ENCODE measurements at regions not wholly inside any gene's neighbourhood (a gene's known extent, or its start where the extent isn't known, plus 50 kb on each side); places are given as distances from the start of the nearest gene placed in this dataset.

GRCh38 chr12:72723732-72724131 is 451.6 kb downstream of the TRHDE start:
- H3K4ac ChIP-seq (ENCODE audit: low read depth in 1 of 2, low read length in 2 of 2): no peak overlapping the region
- no peak overlapping the region for H2BK15ac ChIP-seq (ENCODE audit: low read depth, poor library complexity, severe bottlenecking)
- no peak overlapping the region for H3K4me3 ChIP-seq (ENCODE audit: insufficient read depth in 1 of 2, low read depth in 1 of 2, low read length in 2 of 2)
- H3K4me1 ChIP-seq (ENCODE audit: control insufficient read depth, insufficient read depth, low read depth, low read length): no peaks in the 10 kb centered on the region
- H4K8ac ChIP-seq (ENCODE audit: low read length): no peak overlapping the region
- no peak overlapping the region for H2AFZ ChIP-seq (ENCODE audit: low read depth, low read length)
- H3K18ac ChIP-seq (ENCODE audit: low read depth in 1 of 2, low read length in 2 of 2): no peak overlapping the region
- H2BK120ac ChIP-seq (ENCODE audit: low read depth, low read length): no peak overlapping the region
- no peaks in the 10 kb centered on the region for H3K79me1 ChIP-seq (replicated peaks; ENCODE audit: low read length, poor library complexity, severe bottlenecking)
- no peak overlapping the region for H3K14ac ChIP-seq (ENCODE audit: low read length in 2 of 2)
- no peak overlapping the region for H3K4me2 ChIP-seq (ENCODE audit: low read length, poor library complexity, severe bottlenecking)
- no peak overlapping the region for H2AK5ac ChIP-seq (ENCODE audit: low read length, severe bottlenecking)
- H2BK5ac ChIP-seq (ENCODE audit: low read depth, low read length, poor library complexity, severe bottlenecking): no peak overlapping the region
- no peaks in the 10 kb centered on the region for H3K9me3 ChIP-seq (ENCODE audit: control insufficient read depth, low read length)
- no peak overlapping the region for H2BK12ac ChIP-seq (ENCODE audit: low read length in 2 of 2)
- H4K91ac ChIP-seq (ENCODE audit: low read length): no peak overlapping the region
- H3K23ac ChIP-seq (ENCODE audit: low read length in 2 of 2): no peak overlapping the region
- H3K36me3 ChIP-seq (ENCODE audit: control insufficient read depth in 1 of 2, insufficient read depth in 2 of 2, low read depth in 1 of 2, low read length in 2 of 2): no peaks in the 10 kb centered on the region
- no peak overlapping the region for H3K9ac ChIP-seq (ENCODE audit: low read length)
- no peaks in the 10 kb centered on the region for H3K27me3 ChIP-seq (ENCODE audit: control insufficient read depth in 1 of 2, insufficient read depth in 1 of 2, low read length in 2 of 2)
- WGBS: 100% methylated on average over 1 of the region's 1 CpG
- H3K27ac ChIP-seq (ENCODE audit: low read length, poor library complexity, severe bottlenecking): no peak overlapping the region
- DNase-seq: no peak

GRCh38 chr12:72729451-72730010 is 457.4 kb downstream of the TRHDE start:
- Histone ChIP-seq H2BK15ac (ENCODE audit: low read depth, poor library complexity, severe bottlenecking) (no peak overlapping the region), H3K9ac (ENCODE audit: low read length) (no peak overlapping the region), H3K18ac (ENCODE audit: low read depth in 1 of 2, low read length in 2 of 2) (no peak overlapping the region), H2BK5ac (ENCODE audit: low read depth, low read length, poor library complexity, severe bottlenecking) (no peak overlapping the region), H3K4me2 (ENCODE audit: low read length, poor library complexity, severe bottlenecking) (no peak overlapping the region), H2BK120ac (ENCODE audit: low read depth, low read length) (no peak overlapping the region), H3K4me1 (ENCODE audit: control insufficient read depth, insufficient read depth, low read depth, low read length) (no peaks in the 10 kb centered on the region), H3K23ac (ENCODE audit: low read length in 2 of 2) (no peak overlapping the region), H3K79me1 (replicated peaks; ENCODE audit: low read length, poor library complexity, severe bottlenecking) (no peaks in the 10 kb centered on the region), H3K36me3 (ENCODE audit: control insufficient read depth in 1 of 2, insufficient read depth in 2 of 2, low read depth in 1 of 2, low read length in 2 of 2) (no peaks in the 10 kb centered on the region), H3K9me3 (ENCODE audit: control insufficient read depth, low read length) (no peaks in the 10 kb centered on the region), H4K91ac (ENCODE audit: low read length) (no peak overlapping the region), H2BK12ac (ENCODE audit: low read length in 2 of 2) (no peak overlapping the region), H3K4me3 (ENCODE audit: insufficient read depth in 1 of 2, low read depth in 1 of 2, low read length in 2 of 2) (no peak overlapping the region), H4K8ac (ENCODE audit: low read length) (no peak overlapping the region), H3K27ac (ENCODE audit: low read length, poor library complexity, severe bottlenecking) (no peak overlapping the region), H3K14ac (ENCODE audit: low read length in 2 of 2) (no peak overlapping the region), H2AFZ (ENCODE audit: low read depth, low read length) (no peak overlapping the region), H2AK5ac (ENCODE audit: low read length, severe bottlenecking) (no peak overlapping the region), H3K4ac (ENCODE audit: low read depth in 1 of 2, low read length in 2 of 2) (no peak overlapping the region), H3K27me3 (ENCODE audit: control insufficient read depth in 1 of 2, insufficient read depth in 1 of 2, low read length in 2 of 2) (no peaks in the 10 kb centered on the region)
- WGBS: no CpG with 5 or more reads among the region's 1 CpG
- DNase-seq: no peak

GRCh38 chr12:72734581-72734980 is 462.4 kb downstream of the TRHDE start:
- Histone ChIP-seq H3K23ac (ENCODE audit: low read length in 2 of 2) (no peak overlapping the region), H2BK5ac (ENCODE audit: low read depth, low read length, poor library complexity, severe bottlenecking) (no peak overlapping the region), H3K9me3 (ENCODE audit: control insufficient read depth, low read length) (peaks cover 8% of the 10 kb centered on the region), H4K91ac (ENCODE audit: low read length) (no peak overlapping the region), H3K36me3 (ENCODE audit: control insufficient read depth in 1 of 2, insufficient read depth in 2 of 2, low read depth in 1 of 2, low read length in 2 of 2) (no peaks in the 10 kb centered on the region), H3K79me1 (replicated peaks; ENCODE audit: low read length, poor library complexity, severe bottlenecking) (no peaks in the 10 kb centered on the region), H3K27ac (ENCODE audit: low read length, poor library complexity, severe bottlenecking) (no peak overlapping the region), H3K27me3 (ENCODE audit: control insufficient read depth in 1 of 2, insufficient read depth in 1 of 2, low read length in 2 of 2) (no peaks in the 10 kb centered on the region), H3K4me3 (ENCODE audit: insufficient read depth in 1 of 2, low read depth in 1 of 2, low read length in 2 of 2) (no peak overlapping the region), H2AFZ (ENCODE audit: low read depth, low read length) (no peak overlapping the region), H2BK15ac (ENCODE audit: low read depth, poor library complexity, severe bottlenecking) (no peak overlapping the region), H2AK5ac (ENCODE audit: low read length, severe bottlenecking) (no peak overlapping the region), H4K8ac (ENCODE audit: low read length) (no peak overlapping the region), H3K14ac (ENCODE audit: low read length in 2 of 2) (no peak overlapping the region), H3K18ac (ENCODE audit: low read depth in 1 of 2, low read length in 2 of 2) (no peak overlapping the region), H2BK120ac (ENCODE audit: low read depth, low read length) (no peak overlapping the region), H3K9ac (ENCODE audit: low read length) (no peak overlapping the region), H3K4ac (ENCODE audit: low read depth in 1 of 2, low read length in 2 of 2) (no peak overlapping the region), H3K4me2 (ENCODE audit: low read length, poor library complexity, severe bottlenecking) (no peak overlapping the region), H2BK12ac (ENCODE audit: low read length in 2 of 2) (no peak overlapping the region), H3K4me1 (ENCODE audit: control insufficient read depth, insufficient read depth, low read depth, low read length) (no peaks in the 10 kb centered on the region)
- 92% methylated on average over 2 of the region's 2 CpGs for WGBS
- DNase-seq: no peak

GRCh38 chr12:72738811-72739210 is 466.6 kb downstream of the TRHDE start:
- no peaks in the 10 kb centered on the region for H3K36me3 ChIP-seq (ENCODE audit: control insufficient read depth in 1 of 2, insufficient read depth in 2 of 2, low read depth in 1 of 2, low read length in 2 of 2)
- no peak overlapping the region for H3K9ac ChIP-seq (ENCODE audit: low read length)
- no peak overlapping the region for H2BK12ac ChIP-seq (ENCODE audit: low read length in 2 of 2)
- no peak overlapping the region for H3K27ac ChIP-seq (ENCODE audit: low read length, poor library complexity, severe bottlenecking)
- no peak overlapping the region for H2AK5ac ChIP-seq (ENCODE audit: low read length, severe bottlenecking)
- H4K8ac ChIP-seq (ENCODE audit: low read length): no peak overlapping the region
- H3K4me2 ChIP-seq (ENCODE audit: low read length, poor library complexity, severe bottlenecking): no peak overlapping the region
- H3K79me1 ChIP-seq (replicated peaks; ENCODE audit: low read length, poor library complexity, severe bottlenecking): no peaks in the 10 kb centered on the region
- DNase-seq: no peak
- no peak overlapping the region for H3K4me3 ChIP-seq (ENCODE audit: insufficient read depth in 1 of 2, low read depth in 1 of 2, low read length in 2 of 2)
- H3K4me1 ChIP-seq (ENCODE audit: control insufficient read depth, insufficient read depth, low read depth, low read length): no peaks in the 10 kb centered on the region
- no peak overlapping the region for H3K23ac ChIP-seq (ENCODE audit: low read length in 2 of 2)
- H3K4ac ChIP-seq (ENCODE audit: low read depth in 1 of 2, low read length in 2 of 2): no peak overlapping the region
- H3K14ac ChIP-seq (ENCODE audit: low read length in 2 of 2): no peak overlapping the region
- no peak overlapping the region for H4K91ac ChIP-seq (ENCODE audit: low read length)
- H2AFZ ChIP-seq (ENCODE audit: low read depth, low read length): no peak overlapping the region
- H2BK15ac ChIP-seq (ENCODE audit: low read depth, poor library complexity, severe bottlenecking): no peak overlapping the region
- no peak overlapping the region for H3K18ac ChIP-seq (ENCODE audit: low read depth in 1 of 2, low read length in 2 of 2)
- WGBS: no CpG with 5 or more reads among the region's 2 CpGs
- peaks cover 29% of the 10 kb centered on the region for H3K9me3 ChIP-seq (ENCODE audit: control insufficient read depth, low read length)
- H2BK5ac ChIP-seq (ENCODE audit: low read depth, low read length, poor library complexity, severe bottlenecking): no peak overlapping the region
- no peak overlapping the region for H2BK120ac ChIP-seq (ENCODE audit: low read depth, low read length)
- no peaks in the 10 kb centered on the region for H3K27me3 ChIP-seq (ENCODE audit: control insufficient read depth in 1 of 2, insufficient read depth in 1 of 2, low read length in 2 of 2)

Data from mesenchymal stem cell (in vitro differentiated cells and primary cell).